ENCODE measurements at regions not wholly inside any gene's neighbourhood (a gene's known extent, or its start where the extent isn't known, plus 50 kb on each side); places are given as distances from the start of the nearest gene placed in this dataset.
"Not testable (repeated sequence)": the region's sequence is repeated elsewhere in the genome, so short reads cannot be mapped to it uniquely, and the experiment has no call there.

DNA sequence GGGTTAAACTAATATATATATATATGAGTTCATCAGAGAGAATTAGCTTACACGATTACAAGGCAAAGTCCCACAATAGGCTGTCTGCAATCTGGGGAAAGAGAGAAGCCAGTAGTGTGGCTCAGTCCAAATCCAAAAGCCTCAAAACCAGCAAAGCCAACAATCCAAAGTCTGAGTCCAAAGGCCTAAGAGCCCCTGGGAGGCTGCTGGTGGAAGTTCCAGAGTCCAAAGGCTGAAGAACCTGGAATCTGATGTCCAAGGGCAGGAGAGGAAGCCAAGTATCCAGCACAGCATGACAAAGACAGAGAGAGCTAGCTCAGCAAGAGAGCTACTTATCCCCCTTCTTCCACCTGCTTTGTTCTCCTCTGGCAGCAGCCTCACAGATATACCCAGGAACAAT, 274.7 kb upstream of the ID4 start:
- DNase-seq = no peak

GRCh38 chr6:19569563-19569962, 267.6 kb upstream of the ID4 start:
- DNase-seq = no peak

DNA sequence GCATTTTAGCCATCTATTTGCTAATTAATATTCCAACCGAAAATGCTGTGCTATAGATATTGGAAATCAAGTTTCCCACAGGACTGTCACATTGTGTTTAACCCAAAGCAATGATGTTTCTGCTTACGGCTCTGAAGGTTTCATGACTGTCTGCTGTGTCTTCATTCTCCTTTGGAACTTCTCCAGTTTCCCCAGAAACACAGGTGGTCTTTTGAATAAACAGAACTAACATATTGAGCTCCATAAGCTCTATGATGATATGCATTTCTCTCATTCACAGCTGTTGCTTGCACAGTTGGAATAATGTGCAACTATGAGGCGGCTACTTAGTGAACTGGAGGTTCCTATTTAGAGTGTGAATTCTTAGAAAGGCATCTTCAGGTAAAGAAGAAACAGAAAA, 266.0 kb upstream of the ID4 start:
- DNase-seq = no peak

- no peak for DNase-seq
Observed at GRCh38 chr6:19578481-19578880, 258.7 kb upstream of the ID4 start.

DNA sequence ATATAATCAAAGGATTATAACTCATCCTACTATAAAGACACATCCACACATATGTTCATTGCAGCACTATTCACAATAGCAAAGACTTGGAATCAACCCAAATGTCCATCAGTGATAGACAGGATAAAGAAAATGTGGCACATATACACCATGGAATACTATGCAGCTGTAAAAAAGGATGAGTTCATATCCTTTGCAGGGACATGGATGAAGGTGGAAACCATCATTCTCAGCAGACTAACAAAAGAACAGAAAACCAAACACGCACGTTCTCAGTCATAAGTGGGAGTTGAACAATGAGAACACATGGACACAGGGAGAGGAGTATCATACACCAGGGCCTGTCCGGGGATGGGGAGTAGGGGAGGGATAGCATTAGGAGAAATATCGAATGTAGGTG, 253.0 kb upstream of the ID4 start:
- DNase-seq = not testable (repeated sequence)

DNA sequence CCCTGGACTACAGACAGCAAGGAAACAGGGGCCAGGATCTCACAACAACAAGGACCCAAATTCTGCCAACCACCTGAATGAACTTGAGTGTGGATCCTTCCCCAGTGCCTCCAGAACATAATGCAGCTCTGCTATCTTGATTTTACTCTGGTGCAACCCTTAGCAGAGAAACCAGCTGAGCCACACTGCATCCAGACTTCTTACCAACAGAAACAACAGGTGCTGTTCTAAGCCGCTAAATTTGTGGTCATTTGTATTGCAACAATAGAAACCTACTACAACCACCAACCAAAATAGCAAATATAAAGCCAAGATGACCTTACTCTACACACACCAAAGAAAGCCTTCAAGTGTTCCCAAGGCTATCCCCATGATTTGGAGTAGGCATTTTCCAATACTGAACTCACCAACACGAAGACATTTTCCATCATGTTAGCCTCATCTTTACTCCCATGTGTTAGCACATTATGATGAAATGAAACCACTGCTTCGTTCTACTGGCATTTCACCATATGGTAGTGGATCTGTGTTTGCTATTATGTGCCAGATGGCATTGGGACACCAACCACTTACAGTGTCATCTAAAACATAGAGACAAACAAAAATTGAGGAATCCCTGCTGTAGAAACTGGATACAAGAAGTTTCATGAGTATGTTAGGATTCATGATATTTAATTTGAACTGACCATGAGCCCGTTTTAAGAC, 249.8 kb upstream of the ID4 start:
- no peak for DNase-seq

GRCh38 chr6:19590501-19591131, 246.6 kb upstream of the ID4 start:
- DNase-seq = no peak

DNA sequence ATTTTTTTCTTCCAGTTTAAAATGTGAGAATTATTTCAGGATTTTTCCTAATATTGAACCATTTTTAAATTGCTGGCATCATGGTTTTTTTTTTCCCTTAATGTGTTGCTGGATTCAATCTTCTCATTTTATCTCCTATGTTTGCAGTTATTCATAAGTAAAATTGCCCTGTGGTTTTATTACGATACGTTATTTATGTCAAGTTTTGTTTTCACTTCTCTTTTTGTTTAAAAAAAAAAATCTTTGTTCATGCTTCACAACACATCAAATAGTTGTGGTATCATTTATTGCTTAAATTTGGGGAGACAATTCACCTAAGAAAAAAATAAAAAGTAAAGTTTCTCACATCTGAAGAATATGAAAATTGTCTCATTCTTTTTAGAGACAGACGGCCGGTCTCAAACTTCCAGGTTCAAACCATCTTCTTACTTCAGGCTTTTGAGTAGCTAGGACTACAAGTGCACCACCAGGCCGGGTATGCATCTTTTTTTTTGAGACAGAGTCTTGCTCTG, 239.3 kb upstream of the ID4 start:
- no peak for DNase-seq

- DNase-seq = no peak
Observed at GRCh38 chr6:19599796-19600464, 237.2 kb upstream of the ID4 start.

DNA sequence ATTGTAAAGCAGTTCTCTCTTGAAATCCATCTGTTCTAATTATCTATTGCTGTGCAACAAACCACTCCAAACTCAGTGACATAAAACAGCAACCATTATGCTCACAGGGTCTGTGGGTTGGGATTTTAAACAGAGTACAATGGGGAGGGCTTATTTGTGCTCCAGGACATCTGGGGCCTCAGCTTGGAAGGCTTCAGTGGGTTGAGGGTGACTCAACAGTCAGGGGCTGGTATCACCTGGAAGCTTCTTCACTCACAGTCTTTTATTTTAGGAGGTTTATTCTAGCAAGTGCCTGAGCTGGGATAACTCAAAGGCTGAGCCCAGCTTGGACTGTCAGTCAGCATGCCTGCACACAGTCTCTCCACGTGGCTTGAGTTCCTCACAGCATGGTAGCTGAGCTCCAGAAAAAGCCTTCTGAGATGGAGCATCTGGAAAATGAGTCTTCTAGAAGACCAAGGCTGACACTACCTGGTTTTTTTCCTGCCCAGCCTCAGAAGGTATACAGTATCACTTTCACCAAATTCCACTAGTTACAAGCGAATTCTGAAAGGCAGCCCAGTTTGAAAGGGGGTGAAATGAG, 234.6 kb upstream of the ID4 start:
- DNase-seq = no peak

DNA sequence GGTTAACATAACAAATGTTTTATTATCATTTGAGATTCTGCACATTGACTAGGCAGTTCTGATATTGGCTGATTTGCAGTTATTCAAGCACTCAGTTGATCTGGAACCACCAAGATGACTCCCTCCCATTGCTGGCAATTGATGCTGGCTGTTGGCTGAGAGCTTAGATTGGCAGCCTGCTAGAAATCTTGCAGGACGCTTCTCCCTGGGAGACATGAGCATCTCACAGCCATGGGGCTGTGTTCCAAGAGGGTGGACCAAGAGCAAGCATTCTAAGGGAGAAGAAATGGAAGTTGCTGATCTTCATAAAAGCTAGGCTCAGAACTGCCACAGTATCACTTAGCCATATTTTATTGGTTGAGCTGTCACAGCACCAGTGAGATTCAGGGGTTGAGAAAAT, 233.4 kb upstream of the ID4 start:
- no peak for DNase-seq

- no peak for DNase-seq
Observed at GRCh38 chr6:19605624-19606023, 231.5 kb upstream of the ID4 start.

- DNase-seq = no peak
Observed at GRCh38 chr6:19608546-19608945, 228.6 kb upstream of the ID4 start.

- no peak for DNase-seq
Observed at GRCh38 chr6:19609972-19610641, 227.1 kb upstream of the ID4 start.

DNA sequence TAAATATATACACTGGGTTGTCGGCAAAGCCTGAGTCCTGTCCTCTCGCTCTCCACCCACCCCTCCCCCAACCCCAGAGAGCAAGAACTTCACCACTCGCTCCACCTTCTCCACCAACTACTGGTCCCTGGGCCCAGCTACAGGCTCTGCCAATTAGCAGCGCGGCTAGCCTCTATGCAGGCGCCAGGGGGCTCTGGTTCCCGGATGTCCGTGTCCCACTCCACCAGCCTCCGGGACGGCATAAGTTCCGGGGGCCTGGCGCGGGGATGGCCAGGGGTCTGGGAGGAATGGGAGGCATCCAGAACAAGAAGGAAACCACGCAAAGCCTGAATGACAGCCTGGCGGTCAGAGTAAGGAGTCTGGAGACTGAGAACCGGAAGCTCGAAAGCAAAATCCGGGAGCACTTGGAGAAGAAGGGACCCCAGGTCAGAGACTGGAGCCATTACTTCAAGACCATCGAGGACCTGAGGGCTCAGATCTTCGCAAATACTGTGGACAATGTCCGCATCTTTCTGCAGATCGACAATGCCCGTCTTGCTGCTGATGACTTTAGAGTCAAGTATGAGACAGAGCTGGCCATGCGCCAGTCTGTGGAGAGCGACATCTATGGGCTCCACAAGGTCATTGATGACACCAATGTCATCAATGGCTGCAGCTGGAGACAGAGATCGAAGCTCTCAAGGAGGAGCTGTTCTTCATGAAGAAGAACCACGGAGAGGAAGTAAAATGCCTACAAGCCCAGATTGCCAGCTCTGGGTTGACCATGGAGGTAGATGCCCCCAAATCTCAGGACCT, 224.3 kb upstream of the ID4 start:
- not testable (repeated sequence) for DNase-seq

DNA sequence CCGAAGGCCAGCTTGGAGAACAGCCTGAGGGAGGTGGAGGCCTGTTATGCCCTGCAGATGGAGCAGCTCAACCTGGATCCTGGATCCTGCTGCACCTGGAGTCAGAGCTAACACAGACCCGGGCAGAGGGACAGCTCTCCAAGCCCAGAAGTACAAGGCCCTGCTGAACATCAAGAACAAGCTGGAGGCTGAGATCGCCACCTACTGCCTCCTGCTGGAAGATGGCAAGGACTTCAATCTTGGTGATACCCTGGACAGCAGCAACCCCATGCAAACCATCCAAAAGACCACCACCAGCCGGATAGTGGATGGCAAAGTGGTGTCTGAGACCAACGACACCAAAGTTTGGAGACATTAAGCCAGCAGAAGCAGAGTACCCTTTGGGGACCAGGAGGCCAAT, 223.5 kb upstream of the ID4 start:
- no peak for DNase-seq

DNA sequence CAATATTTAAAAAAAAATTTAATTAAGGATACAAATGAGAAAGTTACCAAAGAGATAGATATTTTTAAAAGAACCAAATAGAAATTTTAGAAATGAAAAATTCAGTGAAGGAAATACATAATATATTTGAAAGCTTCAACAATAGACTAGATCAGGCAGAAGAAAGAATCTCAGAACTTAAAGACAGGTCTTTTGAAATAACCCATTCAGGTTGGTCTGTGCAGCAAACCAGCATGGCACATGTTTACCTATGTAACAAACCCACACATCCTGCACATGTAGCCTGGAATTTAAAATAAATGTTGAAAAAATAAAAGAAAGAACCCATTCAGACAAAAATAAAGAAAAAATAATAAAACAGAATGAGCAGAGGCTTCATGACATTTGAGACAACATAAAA, 221.1 kb upstream of the ID4 start:
- DNase-seq = no peak

DNA sequence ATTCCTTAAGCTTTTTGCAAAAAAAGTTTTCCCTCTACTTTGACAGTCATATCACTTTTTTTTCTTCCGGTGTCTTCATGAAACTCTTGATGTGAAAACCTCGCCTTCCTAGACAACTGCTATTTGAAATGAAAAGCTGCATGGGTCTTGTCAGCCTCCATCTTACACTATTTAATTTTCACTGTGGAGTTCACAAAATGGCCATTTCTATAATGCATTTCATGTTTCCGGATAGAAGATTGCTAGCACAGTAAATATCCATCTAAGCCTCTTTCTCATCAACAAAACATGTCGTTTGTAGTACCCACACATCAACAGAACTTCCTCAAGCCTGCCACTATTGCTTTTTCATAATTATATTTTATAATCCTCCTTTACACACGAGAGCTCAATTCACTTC, 204.9 kb upstream of the ID4 start:
- no peak for DNase-seq

DNA sequence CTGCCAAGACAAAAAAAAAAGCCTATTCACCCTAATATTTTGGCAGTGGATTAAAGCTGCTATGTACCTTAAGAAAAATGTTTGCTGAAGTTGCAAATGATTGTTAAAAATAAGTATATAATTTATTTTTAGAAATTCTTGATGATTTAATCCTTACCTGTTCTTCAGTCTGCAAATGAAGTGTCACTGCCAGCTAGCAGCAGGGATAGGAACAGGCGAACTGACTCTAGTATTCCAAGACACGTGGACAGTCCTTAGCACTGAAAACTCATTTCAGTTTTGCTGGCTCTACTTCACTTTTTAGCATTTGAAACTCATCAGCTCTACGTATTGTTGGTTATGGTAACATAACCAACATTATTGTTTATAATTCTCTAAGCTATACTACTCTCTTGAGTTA, 204.4 kb upstream of the ID4 start:
- no peak for DNase-seq

DNA sequence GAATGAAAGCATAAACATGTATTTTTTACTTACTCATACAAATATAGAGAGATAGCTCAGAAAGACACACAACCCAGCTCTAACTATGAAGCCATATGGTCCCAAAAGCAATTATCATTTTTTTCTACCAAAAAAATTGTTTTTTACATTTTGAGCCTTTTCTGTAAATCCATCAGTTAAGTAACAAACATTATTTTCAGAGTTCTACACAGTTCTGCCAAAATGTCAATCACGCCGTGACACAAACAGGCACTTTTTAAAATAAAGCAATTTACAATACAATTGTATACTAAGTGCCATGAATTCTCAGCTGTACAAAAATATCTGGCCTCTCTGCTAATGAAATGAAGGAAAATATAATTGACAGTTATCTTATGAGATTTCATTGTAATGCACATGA, 201.4 kb upstream of the ID4 start:
- no peak for DNase-seq

GRCh38 chr6:19637010-19637409, 200.2 kb upstream of the ID4 start:
- DNase-seq = no peak

DNA sequence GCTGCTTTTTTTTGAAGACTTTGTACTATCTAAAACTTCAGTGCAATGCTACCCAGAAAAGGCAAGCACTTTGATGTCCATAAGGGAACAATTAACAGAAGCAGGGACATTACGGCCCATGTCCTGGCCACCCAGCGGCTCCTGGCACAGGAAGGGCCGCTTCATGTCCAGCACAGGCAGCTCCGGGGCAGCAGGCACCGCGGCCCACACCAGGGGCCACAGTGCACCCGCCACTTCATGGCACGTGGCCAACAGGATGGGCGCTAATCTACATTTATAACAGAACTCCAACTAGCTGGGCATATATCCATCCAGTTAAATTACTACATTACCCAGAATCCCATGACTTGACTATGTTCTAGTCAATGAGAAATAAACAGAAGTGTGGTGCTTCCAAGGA, 198.2 kb upstream of the ID4 start:
- no peak for DNase-seq

GRCh38 chr6:19643287-19643686, 193.9 kb upstream of the ID4 start:
- DNase-seq = no peak

All from SHP77 treated with DMSO at 0.1 percent for 48 hours (cell line).